ENCODE measurements at regions not wholly inside any gene's neighbourhood (a gene's known extent, or its start where the extent isn't known, plus 50 kb on each side); places are given as distances from the start of the nearest gene placed in this dataset.

DNA sequence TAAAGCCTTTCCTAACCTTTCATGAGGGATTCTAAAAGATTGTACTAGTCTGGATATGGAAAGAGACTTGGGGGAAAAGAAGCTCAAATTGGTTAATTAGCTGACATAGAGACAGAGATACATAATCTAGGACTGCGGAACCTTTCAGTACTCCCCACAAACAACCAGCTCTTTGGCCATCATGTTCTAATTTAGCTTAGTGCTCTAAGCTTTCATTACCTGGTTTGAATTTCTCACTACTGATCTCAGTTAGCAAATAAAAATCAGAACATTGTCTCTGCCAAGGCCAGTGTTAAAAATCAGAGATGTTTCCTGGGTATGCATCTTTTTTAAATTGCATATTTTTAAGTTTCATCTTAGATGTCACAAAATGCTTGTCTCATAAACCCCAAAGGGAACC is 254.4 kb downstream of the GLUD2 start:
- no peak overlapping the region for H3K27ac Mint-ChIP-seq (ENCODE audit: unreplicated experiment)
- no peak for DNase-seq
- no peaks in the 10 kb centered on the region for H3K27me3 Mint-ChIP-seq (ENCODE audit: unreplicated experiment)
- no peaks in the 10 kb centered on the region for H3K9me3 Mint-ChIP-seq (ENCODE audit: low read depth, unreplicated experiment)
- no TSS peak for BruUV-seq (replicated peaks)
- CTCF ChIA-PET, result interaction anchor here (1.2 kb wide), 1 partner anchor 20 kb away, joined by 3 read pairs; no protein-coding TSS in a partner anchor
- intact Hi-C loops (cut with micrococcal nuclease; ENCODE audit: unreplicated experiment), result no loop called here
- H3K36me3 Mint-ChIP-seq (ENCODE audit: insufficient read depth, unreplicated experiment), result no peaks in the 10 kb centered on the region
- TF ChIP-seq, protein P1, sequence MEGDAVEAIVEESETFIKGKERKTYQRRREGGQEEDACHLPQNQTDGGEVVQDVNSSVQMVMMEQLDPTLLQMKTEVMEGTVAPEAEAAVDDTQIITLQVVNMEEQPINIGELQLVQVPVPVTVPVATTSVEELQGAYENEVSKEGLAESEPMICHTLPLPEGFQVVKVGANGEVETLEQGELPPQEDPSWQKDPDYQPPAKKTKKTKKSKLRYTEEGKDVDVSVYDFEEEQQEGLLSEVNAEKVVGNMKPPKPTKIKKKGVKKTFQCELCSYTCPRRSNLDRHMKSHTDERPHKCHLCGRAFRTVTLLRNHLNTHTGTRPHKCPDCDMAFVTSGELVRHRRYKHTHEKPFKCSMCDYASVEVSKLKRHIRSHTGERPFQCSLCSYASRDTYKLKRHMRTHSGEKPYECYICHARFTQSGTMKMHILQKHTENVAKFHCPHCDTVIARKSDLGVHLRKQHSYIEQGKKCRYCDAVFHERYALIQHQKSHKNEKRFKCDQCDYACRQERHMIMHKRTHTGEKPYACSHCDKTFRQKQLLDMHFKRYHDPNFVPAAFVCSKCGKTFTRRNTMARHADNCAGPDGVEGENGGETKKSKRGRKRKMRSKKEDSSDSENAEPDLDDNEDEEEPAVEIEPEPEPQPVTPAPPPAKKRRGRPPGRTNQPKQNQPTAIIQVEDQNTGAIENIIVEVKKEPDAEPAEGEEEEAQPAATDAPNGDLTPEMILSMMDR (IDR thresholded peaks at IDR 0.05; ENCODE audit: unreplicated experiment), result no peak
- H3K4me3 Mint-ChIP-seq (ENCODE audit: low read depth, unreplicated experiment), result no peak overlapping the region
- no peaks in the 10 kb centered on the region for H3K4me1 Mint-ChIP-seq (ENCODE audit: low read depth, unreplicated experiment)

GRCh38 chrX:121307449-121307848 is 260.0 kb downstream of the GLUD2 start:
- BruUV-seq (replicated peaks), result no TSS peak
- H3K27me3 Mint-ChIP-seq (ENCODE audit: unreplicated experiment), result no peaks in the 10 kb centered on the region
- H3K4me1 Mint-ChIP-seq (ENCODE audit: low read depth, unreplicated experiment), result no peaks in the 10 kb centered on the region
- no peak overlapping the region for H3K27ac Mint-ChIP-seq (ENCODE audit: unreplicated experiment)
- TF ChIP-seq, protein P1 (IDR thresholded peaks at IDR 0.05; ENCODE audit: unreplicated experiment), result no peak
- intact Hi-C loops (cut with micrococcal nuclease; ENCODE audit: unreplicated experiment), result loop anchor here (5.0 kb wide), 1 partner anchor 515 kb away; no protein-coding TSS in a partner anchor
- CTCF ChIA-PET, result no interaction called here
- no peak for DNase-seq
- no peaks in the 10 kb centered on the region for H3K9me3 Mint-ChIP-seq (ENCODE audit: low read depth, unreplicated experiment)
- no peak overlapping the region for H3K4me3 Mint-ChIP-seq (ENCODE audit: low read depth, unreplicated experiment)
- H3K36me3 Mint-ChIP-seq (ENCODE audit: insufficient read depth, unreplicated experiment), result no peaks in the 10 kb centered on the region

DNA sequence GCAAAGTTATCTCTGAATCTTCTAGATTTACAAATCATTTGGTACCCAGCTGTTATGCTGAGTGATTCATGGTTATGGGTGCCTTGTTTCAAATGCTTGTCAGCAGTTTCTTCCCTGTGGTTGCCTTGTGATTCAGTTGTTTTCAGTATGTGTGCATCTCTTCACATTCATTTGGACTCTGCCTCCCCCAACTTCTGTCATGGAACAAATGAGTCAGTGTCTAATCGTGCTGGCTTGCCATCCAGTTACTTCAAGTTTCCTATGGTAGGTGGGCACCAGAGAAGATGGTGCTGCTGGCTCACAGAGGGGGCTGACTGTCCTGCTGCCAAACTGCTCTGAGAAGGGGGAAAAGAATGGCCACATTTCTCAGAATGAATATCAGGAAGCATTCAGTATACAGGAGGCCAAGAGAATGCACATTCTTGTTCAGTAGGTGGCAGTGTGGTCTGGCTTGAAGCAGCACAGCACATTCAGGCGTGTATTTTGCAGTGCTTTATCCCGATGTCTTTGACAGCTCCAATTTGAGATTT is 260.9 kb downstream of the GLUD2 start:
- TF ChIP-seq, protein P1 (IDR thresholded peaks at IDR 0.05; ENCODE audit: unreplicated experiment), result peak; percentile 42
- H3K4me1 Mint-ChIP-seq (ENCODE audit: low read depth, unreplicated experiment), result no peaks in the 10 kb centered on the region
- no TSS peak for BruUV-seq (replicated peaks)
- H3K27me3 Mint-ChIP-seq (ENCODE audit: unreplicated experiment), result no peaks in the 10 kb centered on the region
- CTCF ChIA-PET, result no interaction called here
- no peak overlapping the region for H3K4me3 Mint-ChIP-seq (ENCODE audit: low read depth, unreplicated experiment)
- no peaks in the 10 kb centered on the region for H3K36me3 Mint-ChIP-seq (ENCODE audit: insufficient read depth, unreplicated experiment)
- H3K27ac Mint-ChIP-seq (ENCODE audit: unreplicated experiment), result no peak overlapping the region
- DNase-seq, result peak; percentile 36
- intact Hi-C loops (cut with micrococcal nuclease; ENCODE audit: unreplicated experiment), result loop anchor here (2.0 to 5.0 kb wide), 3 partner anchors 170 to 516 kb away; no protein-coding TSS in a partner anchor
- H3K9me3 Mint-ChIP-seq (ENCODE audit: low read depth, unreplicated experiment), result no peaks in the 10 kb centered on the region

GRCh38 chrX:121310820-121311219 is 263.4 kb downstream of the GLUD2 start:
- no peak overlapping the region for H3K27ac Mint-ChIP-seq (ENCODE audit: unreplicated experiment)

More at GRCh38 chrX:121310820-121311219, 263.4 kb downstream of the GLUD2 start:
- no peaks in the 10 kb centered on the region for H3K9me3 Mint-ChIP-seq (ENCODE audit: low read depth, unreplicated experiment)
- H3K36me3 Mint-ChIP-seq (ENCODE audit: insufficient read depth, unreplicated experiment), result no peaks in the 10 kb centered on the region
- CTCF ChIA-PET, result no interaction called here
- BruUV-seq (replicated peaks), result no TSS peak
- no peak for DNase-seq
- no peaks in the 10 kb centered on the region for H3K4me1 Mint-ChIP-seq (ENCODE audit: low read depth, unreplicated experiment)
- intact Hi-C loops (cut with micrococcal nuclease; ENCODE audit: unreplicated experiment), result no loop called here
- TF ChIP-seq, protein P1 (IDR thresholded peaks at IDR 0.05; ENCODE audit: unreplicated experiment), result no peak
- H3K27me3 Mint-ChIP-seq (ENCODE audit: unreplicated experiment), result no peaks in the 10 kb centered on the region
- H3K4me3 Mint-ChIP-seq (ENCODE audit: low read depth, unreplicated experiment), result no peak overlapping the region
